GM19240 (cell line): ENCODE measurements at regions not wholly inside any gene's neighbourhood (a gene's known extent, or its start where the extent isn't known, plus 50 kb on each side); places are given as distances from the start of the nearest gene placed in this dataset.
"Not testable (repeated sequence)": the region's sequence is repeated elsewhere in the genome, so short reads cannot be mapped to it uniquely, and the experiment has no call there.

ENCODE experiments used
- DNase-seq: peaks from one replicate; pipeline ENCODE4 v3.0.0; 2011; ENCODE audit warnings: low spot score; ENCODE audit not compliant: insufficient read length

DNA sequence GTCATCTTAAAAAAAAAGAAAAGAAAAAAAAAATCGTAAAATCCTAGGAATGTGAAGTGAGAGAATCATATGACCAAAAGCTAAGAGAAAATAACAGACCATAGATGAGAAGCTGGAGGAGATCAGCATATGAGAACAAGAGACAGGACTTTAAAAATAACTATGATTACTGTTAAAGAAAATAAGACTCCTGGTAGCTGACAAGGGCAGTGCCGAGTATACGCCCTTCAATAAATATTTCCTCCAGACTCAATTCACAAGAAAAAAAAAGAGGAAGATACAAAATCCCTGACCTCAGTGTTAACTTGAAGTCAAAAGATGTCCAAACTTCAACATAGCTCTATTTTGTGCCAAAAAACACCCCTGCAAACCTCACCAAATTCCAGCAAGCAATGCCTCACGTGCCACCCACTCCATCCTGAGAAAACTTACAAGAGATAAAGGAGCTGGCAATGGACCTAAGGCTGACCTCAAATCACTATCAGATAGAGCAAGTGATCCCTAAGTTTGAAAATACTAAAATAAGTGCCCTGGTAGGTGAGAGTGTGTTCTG, 817.2 kb downstream of the SOCS6 start:
- DNase-seq = no peak

- DNase-seq = no peak
Observed at GRCh38 chr18:71105078-71105819, 816.4 kb downstream of the SOCS6 start.

DNA sequence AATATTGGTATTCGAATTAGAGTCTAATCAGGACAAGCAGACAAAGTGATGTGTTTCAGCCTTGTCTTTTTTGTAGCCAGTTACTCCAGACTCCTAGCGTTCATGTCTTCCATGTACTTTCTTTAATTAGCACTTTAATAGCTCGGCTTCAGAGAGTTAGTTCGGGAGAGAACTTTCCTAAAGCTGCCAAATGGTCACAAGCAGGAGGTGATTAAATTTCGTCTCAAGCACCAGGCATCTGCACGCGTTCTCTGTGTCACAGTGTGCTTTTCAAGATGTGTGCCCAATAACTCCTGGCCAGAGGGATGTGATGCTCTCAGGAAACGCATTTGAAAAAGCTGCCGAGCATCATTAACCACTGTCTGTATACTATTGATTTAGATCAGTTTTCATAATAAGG, 790.8 kb downstream of the SOCS6 start:
- no peak for DNase-seq

- no peak for DNase-seq
Observed at GRCh38 chr18:71077451-71077850, 788.6 kb downstream of the SOCS6 start.

GRCh38 chr18:71075147-71075546, 786.3 kb downstream of the SOCS6 start:
- DNase-seq = no peak

DNA sequence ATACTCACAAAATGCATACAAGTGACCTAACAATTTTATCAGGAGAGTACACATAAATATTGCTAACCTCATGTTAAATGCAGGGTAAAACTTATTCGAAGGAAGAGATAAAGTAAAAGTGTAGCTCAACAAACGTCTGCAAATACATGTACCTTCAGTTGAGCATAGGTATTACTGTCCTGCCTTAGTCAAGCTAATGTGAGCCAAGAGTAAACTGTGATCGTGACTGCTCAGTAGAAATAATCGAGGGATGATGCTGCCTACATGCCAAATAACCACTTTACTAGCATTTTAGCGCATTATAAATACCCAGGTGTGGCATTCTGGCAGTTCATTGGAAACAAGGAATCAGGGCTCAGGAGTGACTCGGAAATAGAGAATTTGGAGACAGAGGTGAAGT, 779.5 kb downstream of the SOCS6 start:
- DNase-seq = no peak

- no peak for DNase-seq
Observed at GRCh38 chr18:71049893-71050292, 761.0 kb downstream of the SOCS6 start.

DNA sequence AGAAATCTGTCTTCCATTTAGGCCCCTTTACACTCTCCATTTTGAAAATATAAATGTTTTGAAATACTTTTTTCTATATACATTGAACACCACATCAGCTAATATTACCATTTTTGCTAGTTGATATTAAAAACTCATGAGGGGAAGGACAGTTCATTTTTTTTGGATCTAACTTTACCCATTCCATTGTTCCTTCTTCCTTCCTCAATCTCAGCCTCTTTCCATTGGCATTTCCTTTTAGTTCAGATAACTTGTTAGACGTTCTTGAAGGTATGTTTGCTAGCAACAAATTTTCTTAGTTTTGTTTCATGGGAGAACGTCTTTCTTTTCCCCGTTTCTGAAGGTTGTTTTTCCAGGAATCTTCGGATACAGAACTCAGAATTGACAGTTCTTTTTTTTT, 759.0 kb downstream of the SOCS6 start:
- DNase-seq = no peak

DNA sequence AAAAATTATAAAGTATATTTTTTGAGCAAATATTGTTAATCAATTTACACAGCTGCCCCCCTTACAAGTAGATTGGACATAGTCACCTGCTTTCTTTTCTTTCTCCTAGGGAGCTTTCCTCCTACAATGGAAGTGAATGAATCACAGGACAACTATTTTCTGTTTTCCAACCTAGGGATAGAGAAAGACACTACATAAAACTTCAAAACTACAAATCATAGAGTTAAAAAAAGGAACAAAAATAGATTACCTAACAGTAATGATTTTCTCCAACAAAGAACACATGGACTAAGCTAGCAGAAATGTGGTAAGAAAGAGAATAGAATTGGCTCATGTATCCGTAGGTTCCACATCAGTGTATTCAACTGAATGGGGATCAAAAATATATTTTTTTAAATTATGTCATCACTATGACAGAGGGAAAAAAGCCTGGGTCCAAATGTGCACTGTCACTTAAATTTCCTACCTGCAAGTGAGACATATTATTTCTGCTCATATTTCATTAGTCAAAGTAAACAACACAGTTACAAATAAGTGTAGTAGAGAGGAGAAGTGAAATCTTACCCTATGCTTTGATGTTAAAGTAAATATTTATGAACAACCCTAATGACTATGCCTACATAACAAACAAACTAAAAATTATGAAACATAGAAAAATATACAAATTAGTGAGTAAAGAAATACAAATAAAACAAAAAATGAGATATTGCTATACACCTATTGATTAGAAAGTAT, 756.7 kb downstream of the SOCS6 start:
- no peak for DNase-seq

GRCh38 chr18:71040161-71040560, 751.3 kb downstream of the SOCS6 start:
- no peak for DNase-seq

DNA sequence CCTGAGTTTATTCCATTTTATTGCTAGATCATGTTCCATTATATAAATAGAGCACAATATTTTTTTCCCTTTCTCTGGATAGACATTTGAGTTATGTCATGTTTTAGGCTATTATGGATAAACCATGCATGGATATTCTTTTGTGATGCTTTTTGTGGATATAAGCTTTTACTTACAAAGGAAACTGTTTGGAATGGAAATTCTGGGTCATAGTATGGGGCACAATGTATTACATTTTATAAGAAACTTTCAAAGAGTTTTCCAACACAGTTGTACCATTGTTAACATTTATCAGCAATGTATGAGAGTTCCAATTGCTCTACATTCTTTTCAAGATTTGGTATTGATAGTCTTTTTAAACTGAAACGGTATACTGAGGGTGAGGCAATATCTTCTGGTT, 749.4 kb downstream of the SOCS6 start:
- DNase-seq = no peak

DNA sequence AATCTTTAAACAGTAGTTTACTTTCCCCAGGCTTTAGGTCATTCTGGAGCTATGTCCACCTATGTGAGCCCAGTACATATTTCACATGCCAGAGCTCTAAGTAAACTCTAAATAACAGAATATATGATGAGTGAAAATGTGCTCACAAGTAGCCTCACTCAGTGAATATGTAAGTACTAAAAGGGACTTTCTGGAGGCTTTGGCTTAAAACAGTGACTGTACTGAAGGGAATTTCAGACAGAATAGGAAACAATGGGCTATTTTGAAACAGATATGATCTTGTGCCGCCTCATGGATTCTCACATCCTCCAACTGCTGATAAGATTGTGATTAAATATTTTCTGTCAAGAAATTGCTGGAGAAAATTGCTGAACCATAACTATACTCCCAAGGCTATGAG, 747.9 kb downstream of the SOCS6 start:
- DNase-seq = no peak

GRCh38 chr18:71031296-71032191, 742.7 kb downstream of the SOCS6 start:
- not testable (repeated sequence) for DNase-seq

DNA sequence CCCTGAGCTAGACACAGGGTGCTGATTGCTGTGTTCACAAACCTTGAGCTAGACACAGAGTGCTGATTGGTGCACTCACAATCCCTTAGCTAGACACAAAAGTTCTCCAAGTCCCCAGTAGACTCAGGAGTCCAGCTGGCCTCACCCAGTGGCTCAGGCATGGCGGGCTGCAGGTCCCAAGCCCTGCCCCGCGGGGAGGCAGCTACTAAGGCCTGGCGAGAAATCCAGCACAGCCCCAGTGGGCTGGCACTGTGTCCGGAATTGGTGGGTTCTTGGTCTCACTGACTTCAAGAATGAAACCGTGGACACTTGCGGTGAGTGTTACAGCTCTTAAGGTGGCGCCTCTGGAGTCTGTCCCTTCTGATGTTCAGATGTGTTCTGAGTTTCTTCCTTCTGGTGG, 741.2 kb downstream of the SOCS6 start:
- not testable (repeated sequence) for DNase-seq

DNA sequence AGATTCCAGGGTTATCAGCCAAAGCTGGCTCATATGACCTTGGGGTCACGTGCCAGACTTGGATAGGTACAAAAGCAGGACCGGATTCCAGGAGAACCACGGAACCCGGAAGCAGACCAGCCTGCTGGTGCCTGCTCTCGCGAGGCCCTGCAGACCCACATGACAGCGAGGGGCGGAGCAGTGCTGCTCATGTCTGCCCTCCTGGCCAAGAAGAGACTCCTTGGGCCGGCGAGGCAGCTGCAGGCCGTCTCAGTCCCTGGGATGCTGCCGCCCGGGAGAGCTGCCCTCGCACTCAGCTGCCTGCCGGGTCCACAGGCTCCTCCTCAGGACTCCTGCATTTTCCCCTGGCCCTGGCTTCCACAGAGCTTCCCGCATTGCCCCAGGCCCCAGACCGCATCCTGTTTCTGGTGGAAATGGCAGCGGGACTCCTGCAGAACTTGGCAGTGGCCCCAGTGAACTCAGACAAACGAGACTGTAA, 739.5 kb downstream of the SOCS6 start:
- DNase-seq = no peak

DNA sequence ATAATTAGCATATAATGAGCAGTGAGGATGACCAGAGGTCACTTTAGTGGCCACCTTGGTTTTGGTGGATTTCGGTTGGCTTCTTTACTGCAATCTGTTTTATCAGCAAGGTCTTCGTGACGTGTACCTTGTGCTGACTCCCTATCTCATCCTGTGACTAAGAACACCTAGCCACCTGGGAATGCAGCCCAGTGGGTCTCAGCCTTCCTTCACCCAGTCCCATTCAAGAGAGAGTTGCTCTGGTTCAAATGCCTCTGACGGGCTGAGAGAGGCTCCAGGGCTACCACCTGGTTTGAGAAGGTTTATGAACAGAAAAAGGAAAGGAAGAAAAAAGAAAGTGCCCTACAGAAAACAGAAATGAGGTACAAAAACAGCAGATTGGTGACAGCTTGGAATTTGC, 738.7 kb downstream of the SOCS6 start:
- no peak for DNase-seq

GRCh38 chr18:71025505-71026225, 736.8 kb downstream of the SOCS6 start:
- DNase-seq = no peak

- no peak for DNase-seq
Observed at GRCh38 chr18:71022389-71022788, 733.5 kb downstream of the SOCS6 start.

GRCh38 chr18:71021030-71021362, 732.2 kb downstream of the SOCS6 start:
- DNase-seq = no peak

- no peak for DNase-seq
Observed at GRCh38 chr18:71020342-71021029, 731.6 kb downstream of the SOCS6 start.
